ENCODE measurements at regions not wholly inside any gene's neighbourhood (a gene's known extent, or its start where the extent isn't known, plus 50 kb on each side); places are given as distances from the start of the nearest gene placed in this dataset.

DNA sequence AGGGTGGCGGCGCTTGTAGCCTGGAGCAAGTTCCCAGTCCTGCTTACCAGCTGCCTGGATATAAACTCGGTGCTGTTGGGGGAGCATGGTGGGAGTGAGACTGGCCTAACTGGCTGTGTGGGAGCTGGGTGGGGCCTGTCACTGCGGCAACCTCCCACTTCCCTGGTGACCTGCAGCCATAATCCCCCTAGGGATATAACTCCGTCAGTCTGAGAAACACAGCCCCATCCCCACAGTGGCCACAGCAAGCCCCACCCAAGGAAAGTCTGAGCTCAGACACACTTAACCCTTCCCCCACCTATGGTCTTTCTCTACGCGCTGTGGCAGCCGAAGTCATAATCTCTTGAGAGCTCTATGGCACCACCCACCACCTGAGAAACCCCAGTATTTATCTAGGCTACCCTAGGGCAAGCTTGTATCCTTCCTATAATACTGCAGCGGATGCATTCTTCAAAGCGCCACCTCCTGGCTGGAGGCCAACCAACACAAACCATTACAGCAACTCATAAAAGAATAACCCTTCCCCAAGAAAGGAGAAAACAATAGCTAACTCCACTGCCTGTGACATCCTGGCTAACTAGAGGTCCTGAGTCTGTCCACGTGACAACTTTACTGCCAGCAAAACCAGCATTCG lies 57.4 kb downstream of the ZNF648 start:
- Histone ChIP-seq H3K27ac (ENCODE audit: insufficient read depth, low read length, poor library complexity, severe bottlenecking) (no peak overlapping the region), H3K9me3 (ENCODE audit: control insufficient read depth in 2 of 2, low read length in 2 of 2) (peaks cover 0 to 2% of the 10 kb centered on the region in 2 experiments), H3K4me3 (ENCODE audit: low read depth, low read length) (no peak overlapping the region), H3K4me1 (ENCODE audit: control insufficient read depth, insufficient read depth, low read length, poor library complexity, severe bottlenecking) (no peaks in the 10 kb centered on the region), H3K27me3 (ENCODE audit: control insufficient read depth, insufficient read depth, low read length) (no peaks in the 10 kb centered on the region), H3K36me3 (ENCODE audit: control insufficient read depth, insufficient read depth, low read length) (no peaks in the 10 kb centered on the region)
- Mint-ChIP-seq H3K9me3 (peaks cover 0 to 14% (median 7%) of the 10 kb centered on the region in 7 donors), H3K36me3 (peaks cover 6% of the 10 kb centered on the region), H3K4me3 (no peak overlapping the region), H3K27me3 (peaks cover 23% of the 10 kb centered on the region), H3K27ac (no peak overlapping the region), H3K4me1 (peaks cover 0 to 5% (median 0%) of the 10 kb centered on the region in 4 donors)
- ATAC-seq (ENCODE audit: low read depth in 2 of 2) (no peak), DNase-seq (no peak)

GRCh38 chr1:182003025-182003725 lies 58.3 kb downstream of the ZNF648 start:
- Mint-ChIP-seq H3K27ac (no peak overlapping the region), H3K36me3 (peaks cover 6% of the 10 kb centered on the region), H3K9me3 (peaks cover 0 to 14% (median 6%) of the 10 kb centered on the region in 7 donors), H3K4me1 (peaks cover 0 to 5% (median 0%) of the 10 kb centered on the region in 4 donors), H3K27me3 (peaks cover 23% of the 10 kb centered on the region), H3K4me3 (no peak overlapping the region)
- Histone ChIP-seq H3K4me1 (ENCODE audit: control insufficient read depth, insufficient read depth, low read length, poor library complexity, severe bottlenecking) (no peaks in the 10 kb centered on the region), H3K36me3 (ENCODE audit: control insufficient read depth, insufficient read depth, low read length) (no peaks in the 10 kb centered on the region), H3K9me3 (ENCODE audit: control insufficient read depth in 2 of 2, low read length in 2 of 2) (peaks cover 0 to 2% of the 10 kb centered on the region in 2 experiments), H3K27ac (ENCODE audit: insufficient read depth, low read length, poor library complexity, severe bottlenecking) (no peak overlapping the region), H3K4me3 (ENCODE audit: low read depth, low read length) (no peak overlapping the region), H3K27me3 (ENCODE audit: control insufficient read depth, insufficient read depth, low read length) (no peaks in the 10 kb centered on the region)
- no peak for DNase-seq
- ATAC-seq (ENCODE audit: low read depth in 2 of 2), result no peak

DNA sequence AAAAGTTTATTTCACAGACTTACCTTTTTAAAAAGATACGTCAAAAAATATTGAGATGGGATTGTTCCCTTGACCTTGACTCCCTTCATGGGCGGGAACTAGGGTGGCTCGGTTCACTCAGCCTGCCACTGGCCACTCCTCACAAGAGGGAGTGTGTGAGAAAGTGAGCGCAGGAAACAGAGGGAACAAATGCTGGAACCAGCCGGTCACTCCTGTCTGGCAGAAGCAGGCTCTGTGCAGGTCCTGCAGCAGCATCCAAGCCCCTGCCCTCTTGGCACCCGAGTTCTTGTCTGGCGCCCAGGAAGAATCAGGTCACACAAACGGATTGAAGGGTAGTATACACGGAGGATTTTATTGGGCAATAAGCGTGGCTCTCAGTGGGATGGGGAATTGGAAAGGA lies 58.9 kb downstream of the ZNF648 start:
- Mint-ChIP-seq H3K36me3 (peaks cover 6% of the 10 kb centered on the region), H3K4me1 (peaks cover 0 to 5% (median 0%) of the 10 kb centered on the region in 4 donors), H3K27me3 (peaks cover 19% of the 10 kb centered on the region), H3K4me3 (no peak overlapping the region), H3K9me3 (peaks cover 0 to 14% (median 6%) of the 10 kb centered on the region in 7 donors), H3K27ac (no peak overlapping the region)
- ATAC-seq (ENCODE audit: low read depth in 2 of 2), result no peak
- Histone ChIP-seq H3K4me3 (ENCODE audit: low read depth, low read length) (no peak overlapping the region), H3K27me3 (ENCODE audit: control insufficient read depth, insufficient read depth, low read length) (no peaks in the 10 kb centered on the region), H3K27ac (ENCODE audit: insufficient read depth, low read length, poor library complexity, severe bottlenecking) (no peak overlapping the region), H3K36me3 (ENCODE audit: control insufficient read depth, insufficient read depth, low read length) (no peaks in the 10 kb centered on the region), H3K4me1 (ENCODE audit: control insufficient read depth, insufficient read depth, low read length, poor library complexity, severe bottlenecking) (no peaks in the 10 kb centered on the region), H3K9me3 (ENCODE audit: control insufficient read depth in 2 of 2, low read length in 2 of 2) (peaks cover 0 to 2% of the 10 kb centered on the region in 2 experiments)
- DNase-seq, result no peak

GRCh38 chr1:181998858-181999257 lies 62.7 kb downstream of the ZNF648 start:
- no peaks in the 10 kb centered on the region for H3K4me1 Mint-ChIP-seq
- no peak overlapping the region for H3K4me3 ChIP-seq (ENCODE audit: low read depth, low read length)
- no peaks in the 10 kb centered on the region for H3K9me3 ChIP-seq (ENCODE audit: control insufficient read depth in 2 of 2, low read length in 2 of 2)
- DNase-seq, result no peak
- H3K4me3 Mint-ChIP-seq, result no peak overlapping the region
- no peaks in the 10 kb centered on the region for H3K36me3 Mint-ChIP-seq
- H3K27ac ChIP-seq (ENCODE audit: insufficient read depth, low read length, poor library complexity, severe bottlenecking), result no peak overlapping the region
- no peak for ATAC-seq (ENCODE audit: low read depth in 2 of 2)
- no peaks in the 10 kb centered on the region for H3K4me1 ChIP-seq (ENCODE audit: control insufficient read depth, insufficient read depth, low read length, poor library complexity, severe bottlenecking)
- peaks cover 17% of the 10 kb centered on the region for H3K27me3 Mint-ChIP-seq
- H3K36me3 ChIP-seq (ENCODE audit: control insufficient read depth, insufficient read depth, low read length), result no peaks in the 10 kb centered on the region
- H3K9me3 Mint-ChIP-seq, result peaks cover 0 to 2% (median 0%) of the 10 kb centered on the region in 7 donors
- no peak overlapping the region for H3K27ac Mint-ChIP-seq
- peaks cover 2% of the 10 kb centered on the region for H3K27me3 ChIP-seq (ENCODE audit: control insufficient read depth, insufficient read depth, low read length)

GRCh38 chr1:181992072-181992471 lies 69.4 kb downstream of the ZNF648 start:
- Histone ChIP-seq H3K36me3 (ENCODE audit: control insufficient read depth, insufficient read depth, low read length) (no peaks in the 10 kb centered on the region), H3K4me1 (ENCODE audit: control insufficient read depth, insufficient read depth, low read length, poor library complexity, severe bottlenecking) (no peaks in the 10 kb centered on the region), H3K4me3 (ENCODE audit: low read depth, low read length) (no peak overlapping the region), H3K27me3 (ENCODE audit: control insufficient read depth, insufficient read depth, low read length) (peaks cover 2% of the 10 kb centered on the region), H3K9me3 (ENCODE audit: control insufficient read depth in 2 of 2, low read length in 2 of 2) (no peaks in the 10 kb centered on the region), H3K27ac (ENCODE audit: insufficient read depth, low read length, poor library complexity, severe bottlenecking) (no peak overlapping the region)
- H3K27ac Mint-ChIP-seq, result no peak overlapping the region
- H3K4me1 Mint-ChIP-seq, result no peaks in the 10 kb centered on the region
- ATAC-seq (ENCODE audit: low read depth in 2 of 2) (no peak), DNase-seq (no peak)
- no peaks in the 10 kb centered on the region for H3K9me3 Mint-ChIP-seq
- no peak overlapping the region for H3K4me3 Mint-ChIP-seq
- H3K27me3 Mint-ChIP-seq, result peaks cover 4% of the 10 kb centered on the region
- no peaks in the 10 kb centered on the region for H3K36me3 Mint-ChIP-seq

DNA sequence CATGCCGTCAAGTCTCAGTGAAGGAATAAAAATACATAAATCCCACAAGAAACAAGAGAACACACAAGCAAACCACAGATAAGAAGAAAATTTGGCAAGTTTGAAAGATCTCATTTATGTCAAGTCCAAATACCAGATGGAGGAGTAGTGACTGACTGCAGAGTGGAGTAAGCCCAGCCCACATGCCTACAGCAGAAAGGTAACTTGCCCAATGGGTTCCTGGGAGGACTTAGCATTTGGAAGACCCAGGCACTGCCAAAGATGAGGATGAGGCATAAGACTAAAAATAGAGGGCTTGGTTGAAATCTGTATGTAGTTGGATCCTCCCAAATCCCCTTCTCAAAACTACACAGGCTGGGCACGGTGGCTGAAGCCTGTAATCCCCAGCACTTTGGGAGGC lies 70.8 kb downstream of the ZNF648 start:
- no peak overlapping the region for H3K27ac Mint-ChIP-seq
- H3K27me3 ChIP-seq (ENCODE audit: control insufficient read depth, insufficient read depth, low read length), result peaks cover 4% of the 10 kb centered on the region
- H3K9me3 Mint-ChIP-seq, result peaks cover 0 to 2% (median 0%) of the 10 kb centered on the region in 7 donors
- H3K27me3 Mint-ChIP-seq, result peaks cover 7% of the 10 kb centered on the region
- no peaks in the 10 kb centered on the region for H3K4me1 Mint-ChIP-seq
- H3K36me3 ChIP-seq (ENCODE audit: control insufficient read depth, insufficient read depth, low read length), result no peaks in the 10 kb centered on the region
- no peak overlapping the region for H3K4me3 ChIP-seq (ENCODE audit: low read depth, low read length)
- H3K9me3 ChIP-seq (ENCODE audit: control insufficient read depth in 2 of 2, low read length in 2 of 2), result no peaks in the 10 kb centered on the region
- H3K27ac ChIP-seq (ENCODE audit: insufficient read depth, low read length, poor library complexity, severe bottlenecking), result no peak overlapping the region
- ATAC-seq (ENCODE audit: low read depth in 2 of 2) (no peak), DNase-seq (no peak)
- no peaks in the 10 kb centered on the region for H3K36me3 Mint-ChIP-seq
- no peak overlapping the region for H3K4me3 Mint-ChIP-seq
- H3K4me1 ChIP-seq (ENCODE audit: control insufficient read depth, insufficient read depth, low read length, poor library complexity, severe bottlenecking), result no peaks in the 10 kb centered on the region

GRCh38 chr1:181989261-181989920 lies 72.1 kb downstream of the ZNF648 start:
- Mint-ChIP-seq H3K4me3 (no peak overlapping the region), H3K36me3 (no peaks in the 10 kb centered on the region), H3K27ac (no peak overlapping the region), H3K27me3 (peaks cover 7% of the 10 kb centered on the region), H3K4me1 (no peaks in the 10 kb centered on the region), H3K9me3 (peaks cover 0 to 2% (median 0%) of the 10 kb centered on the region in 7 donors)
- DNase-seq (no peak), ATAC-seq (ENCODE audit: low read depth in 2 of 2) (no peak)
- Histone ChIP-seq H3K4me3 (ENCODE audit: low read depth, low read length) (no peak overlapping the region), H3K36me3 (ENCODE audit: control insufficient read depth, insufficient read depth, low read length) (no peaks in the 10 kb centered on the region), H3K27me3 (ENCODE audit: control insufficient read depth, insufficient read depth, low read length) (peaks cover 2% of the 10 kb centered on the region), H3K4me1 (ENCODE audit: control insufficient read depth, insufficient read depth, low read length, poor library complexity, severe bottlenecking) (no peaks in the 10 kb centered on the region), H3K9me3 (ENCODE audit: control insufficient read depth in 2 of 2, low read length in 2 of 2) (no peaks in the 10 kb centered on the region), H3K27ac (ENCODE audit: insufficient read depth, low read length, poor library complexity, severe bottlenecking) (no peak overlapping the region)
